ENCODE measurements at regions not wholly inside any gene's neighbourhood (a gene's known extent, or its start where the extent isn't known, plus 50 kb on each side); places are given as distances from the start of the nearest gene placed in this dataset.

- ATAC-seq = peak; percentile 87
- TF ChIP-seq PPARA (CRISPR knock-in tag; IDR thresholded peaks at IDR 0.05; ENCODE audit: borderline replicate concordance) (no peak), OSR1 (CRISPR knock-in tag; IDR thresholded peaks at IDR 0.05) (no peak), ZFP30 (CRISPR knock-in tag; IDR thresholded peaks at IDR 0.05) (no peak), ZFP3 (CRISPR knock-in tag; IDR thresholded peaks at IDR 0.05) (no peak), ZC3H10 (CRISPR knock-in tag; IDR thresholded peaks at IDR 0.05) (no peak), ESRRG (CRISPR knock-in tag; IDR thresholded peaks at IDR 0.05) (no peak), ZNF70 (CRISPR knock-in tag; IDR thresholded peaks at IDR 0.05) (no peak), CSDC2 (CRISPR knock-in tag; IDR thresholded peaks at IDR 0.05) (no peak), GLIS3 (CRISPR knock-in tag; IDR thresholded peaks at IDR 0.05) (no peak), ZNF8 (CRISPR knock-in tag; IDR thresholded peaks at IDR 0.05) (no peak), SNAI2 (CRISPR knock-in tag; IDR thresholded peaks at IDR 0.05) (no peak), TOX (CRISPR knock-in tag; IDR thresholded peaks at IDR 0.05; ENCODE audit: borderline replicate concordance) (no peak), ZNF565 (CRISPR knock-in tag; conservative IDR thresholded peaks at IDR 0.05; ENCODE audit: low read depth) (no peak), TCF4 (CRISPR knock-in tag; IDR thresholded peaks at IDR 0.05; ENCODE audit: borderline replicate concordance) (no peak)
- TF ChIP-seq, protein P1, sequence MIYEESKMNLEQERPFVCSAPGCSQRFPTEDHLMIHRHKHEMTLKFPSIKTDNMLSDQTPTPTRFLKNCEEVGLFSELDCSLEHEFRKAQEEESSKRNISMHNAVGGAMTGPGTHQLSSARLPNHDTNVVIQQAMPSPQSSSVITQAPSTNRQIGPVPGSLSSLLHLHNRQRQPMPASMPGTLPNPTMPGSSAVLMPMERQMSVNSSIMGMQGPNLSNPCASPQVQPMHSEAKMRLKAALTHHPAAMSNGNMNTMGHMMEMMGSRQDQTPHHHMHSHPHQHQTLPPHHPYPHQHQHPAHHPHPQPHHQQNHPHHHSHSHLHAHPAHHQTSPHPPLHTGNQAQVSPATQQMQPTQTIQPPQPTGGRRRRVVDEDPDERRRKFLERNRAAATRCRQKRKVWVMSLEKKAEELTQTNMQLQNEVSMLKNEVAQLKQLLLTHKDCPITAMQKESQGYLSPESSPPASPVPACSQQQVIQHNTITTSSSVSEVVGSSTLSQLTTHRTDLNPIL (CRISPR knock-in tag; IDR thresholded peaks at IDR 0.05; ENCODE audit: low read depth) = no peak
- TF ChIP-seq, protein P2, sequence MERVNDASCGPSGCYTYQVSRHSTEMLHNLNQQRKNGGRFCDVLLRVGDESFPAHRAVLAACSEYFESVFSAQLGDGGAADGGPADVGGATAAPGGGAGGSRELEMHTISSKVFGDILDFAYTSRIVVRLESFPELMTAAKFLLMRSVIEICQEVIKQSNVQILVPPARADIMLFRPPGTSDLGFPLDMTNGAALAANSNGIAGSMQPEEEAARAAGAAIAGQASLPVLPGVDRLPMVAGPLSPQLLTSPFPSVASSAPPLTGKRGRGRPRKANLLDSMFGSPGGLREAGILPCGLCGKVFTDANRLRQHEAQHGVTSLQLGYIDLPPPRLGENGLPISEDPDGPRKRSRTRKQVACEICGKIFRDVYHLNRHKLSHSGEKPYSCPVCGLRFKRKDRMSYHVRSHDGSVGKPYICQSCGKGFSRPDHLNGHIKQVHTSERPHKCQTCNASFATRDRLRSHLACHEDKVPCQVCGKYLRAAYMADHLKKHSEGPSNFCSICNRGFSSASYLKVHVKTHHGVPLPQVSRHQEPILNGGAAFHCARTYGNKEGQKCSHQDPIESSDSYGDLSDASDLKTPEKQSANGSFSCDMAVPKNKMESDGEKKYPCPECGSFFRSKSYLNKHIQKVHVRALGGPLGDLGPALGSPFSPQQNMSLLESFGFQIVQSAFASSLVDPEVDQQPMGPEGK (CRISPR knock-in tag; IDR thresholded peaks at IDR 0.05; ENCODE audit: borderline replicate concordance) = no peak
These were observed 845.3 kb downstream of the DIAPH3 start for GRCh38 chr13:59318320-59318930.

DNA sequence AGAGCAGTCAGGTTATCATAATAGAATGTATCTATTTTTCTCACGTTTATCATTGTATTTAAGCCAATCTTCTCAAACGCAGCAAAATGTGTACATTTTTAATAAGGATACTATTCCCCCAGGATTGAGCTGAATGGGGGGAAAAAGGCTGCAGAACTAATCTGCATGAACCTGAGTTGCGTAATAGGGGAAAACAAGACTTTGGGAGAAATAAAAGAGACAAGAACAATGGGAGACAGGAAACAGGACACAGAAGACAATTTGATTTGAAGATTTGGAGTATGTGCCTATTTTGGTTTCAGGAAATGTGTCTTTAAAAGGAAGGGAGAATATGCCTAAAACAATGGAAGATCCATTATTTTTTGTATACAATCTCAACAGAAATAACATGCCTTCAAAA is 844.5 kb downstream of the DIAPH3 start:
- TF ChIP-seq TOX (CRISPR knock-in tag; IDR thresholded peaks at IDR 0.05; ENCODE audit: borderline replicate concordance) = no peak
- no peak for TF ChIP-seq CSDC2 (CRISPR knock-in tag; IDR thresholded peaks at IDR 0.05)
- no peak for TF ChIP-seq ZNF70 (CRISPR knock-in tag; IDR thresholded peaks at IDR 0.05)
- TF ChIP-seq ZFP30 (CRISPR knock-in tag; IDR thresholded peaks at IDR 0.05) = no peak
- no peak for TF ChIP-seq TCF4 (CRISPR knock-in tag; IDR thresholded peaks at IDR 0.05; ENCODE audit: borderline replicate concordance)
- no peak for TF ChIP-seq GLIS3 (CRISPR knock-in tag; IDR thresholded peaks at IDR 0.05)
- TF ChIP-seq ZC3H10 (CRISPR knock-in tag; IDR thresholded peaks at IDR 0.05) = no peak
- no peak for TF ChIP-seq PPARA (CRISPR knock-in tag; IDR thresholded peaks at IDR 0.05; ENCODE audit: borderline replicate concordance)
- TF ChIP-seq ZNF565 (CRISPR knock-in tag; conservative IDR thresholded peaks at IDR 0.05; ENCODE audit: low read depth) = no peak
- no peak for TF ChIP-seq BACH2 (CRISPR knock-in tag; IDR thresholded peaks at IDR 0.05; ENCODE audit: borderline replicate concordance)
- no peak for TF ChIP-seq RARB (CRISPR knock-in tag; IDR thresholded peaks at IDR 0.05)
- no peak for TF ChIP-seq ISL1 (CRISPR knock-in tag; IDR thresholded peaks at IDR 0.05)
- no peak for TF ChIP-seq OSR1 (CRISPR knock-in tag; IDR thresholded peaks at IDR 0.05)
- no peak for TF ChIP-seq POU6F1 (CRISPR knock-in tag; IDR thresholded peaks at IDR 0.05; ENCODE audit: borderline replicate concordance, low read depth)
- TF ChIP-seq ARNTL (CRISPR knock-in tag; IDR thresholded peaks at IDR 0.05; ENCODE audit: borderline replicate concordance, low read depth) = no peak
- no peak for TF ChIP-seq ESRRG (CRISPR knock-in tag; IDR thresholded peaks at IDR 0.05)
- TF ChIP-seq, protein P1 (CRISPR knock-in tag; IDR thresholded peaks at IDR 0.05; ENCODE audit: low read depth) = no peak
- no peak for ATAC-seq

DNA sequence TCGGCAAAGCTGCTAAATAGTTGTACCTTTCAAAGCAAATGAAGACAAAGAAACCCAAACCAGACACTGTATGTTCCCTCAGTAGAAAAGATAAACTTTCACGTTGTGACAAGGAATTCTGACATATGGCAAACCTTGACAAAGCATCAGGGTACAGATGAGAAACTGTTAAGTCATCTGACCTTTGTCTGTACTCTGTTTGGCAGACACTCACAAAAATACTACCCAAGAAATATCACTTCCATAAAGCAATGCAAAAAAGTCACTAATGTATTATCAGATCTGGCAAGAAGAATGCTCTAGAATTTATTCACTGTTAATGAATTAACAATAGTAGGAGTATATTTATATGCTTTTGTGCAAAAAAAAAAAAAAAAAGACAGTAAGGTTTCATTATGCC is 843.7 kb downstream of the DIAPH3 start:
- no peak for ATAC-seq
- no peak for TF ChIP-seq OSR1 (CRISPR knock-in tag; IDR thresholded peaks at IDR 0.05)
- TF ChIP-seq CSRNP3 (CRISPR knock-in tag; IDR thresholded peaks at IDR 0.05) = no peak
- no peak for TF ChIP-seq ZFP30 (CRISPR knock-in tag; IDR thresholded peaks at IDR 0.05)
- no peak for TF ChIP-seq ZNF565 (CRISPR knock-in tag; conservative IDR thresholded peaks at IDR 0.05; ENCODE audit: low read depth)
- TF ChIP-seq ZNF8 (CRISPR knock-in tag; IDR thresholded peaks at IDR 0.05) = no peak
- no peak for TF ChIP-seq TCF4 (CRISPR knock-in tag; IDR thresholded peaks at IDR 0.05; ENCODE audit: borderline replicate concordance)
- TF ChIP-seq TOX (CRISPR knock-in tag; IDR thresholded peaks at IDR 0.05; ENCODE audit: borderline replicate concordance) = no peak
- no peak for TF ChIP-seq RARB (CRISPR knock-in tag; IDR thresholded peaks at IDR 0.05)
- TF ChIP-seq CSDC2 (CRISPR knock-in tag; IDR thresholded peaks at IDR 0.05) = no peak
- no peak for TF ChIP-seq ESRRG (CRISPR knock-in tag; IDR thresholded peaks at IDR 0.05)
- no peak for TF ChIP-seq POU6F1 (CRISPR knock-in tag; IDR thresholded peaks at IDR 0.05; ENCODE audit: borderline replicate concordance, low read depth)
- no peak for TF ChIP-seq ZNF70 (CRISPR knock-in tag; IDR thresholded peaks at IDR 0.05)
- no peak for TF ChIP-seq ARNTL (CRISPR knock-in tag; IDR thresholded peaks at IDR 0.05; ENCODE audit: borderline replicate concordance, low read depth)
- no peak for TF ChIP-seq ZFP3 (CRISPR knock-in tag; IDR thresholded peaks at IDR 0.05)
- TF ChIP-seq, protein P3, sequence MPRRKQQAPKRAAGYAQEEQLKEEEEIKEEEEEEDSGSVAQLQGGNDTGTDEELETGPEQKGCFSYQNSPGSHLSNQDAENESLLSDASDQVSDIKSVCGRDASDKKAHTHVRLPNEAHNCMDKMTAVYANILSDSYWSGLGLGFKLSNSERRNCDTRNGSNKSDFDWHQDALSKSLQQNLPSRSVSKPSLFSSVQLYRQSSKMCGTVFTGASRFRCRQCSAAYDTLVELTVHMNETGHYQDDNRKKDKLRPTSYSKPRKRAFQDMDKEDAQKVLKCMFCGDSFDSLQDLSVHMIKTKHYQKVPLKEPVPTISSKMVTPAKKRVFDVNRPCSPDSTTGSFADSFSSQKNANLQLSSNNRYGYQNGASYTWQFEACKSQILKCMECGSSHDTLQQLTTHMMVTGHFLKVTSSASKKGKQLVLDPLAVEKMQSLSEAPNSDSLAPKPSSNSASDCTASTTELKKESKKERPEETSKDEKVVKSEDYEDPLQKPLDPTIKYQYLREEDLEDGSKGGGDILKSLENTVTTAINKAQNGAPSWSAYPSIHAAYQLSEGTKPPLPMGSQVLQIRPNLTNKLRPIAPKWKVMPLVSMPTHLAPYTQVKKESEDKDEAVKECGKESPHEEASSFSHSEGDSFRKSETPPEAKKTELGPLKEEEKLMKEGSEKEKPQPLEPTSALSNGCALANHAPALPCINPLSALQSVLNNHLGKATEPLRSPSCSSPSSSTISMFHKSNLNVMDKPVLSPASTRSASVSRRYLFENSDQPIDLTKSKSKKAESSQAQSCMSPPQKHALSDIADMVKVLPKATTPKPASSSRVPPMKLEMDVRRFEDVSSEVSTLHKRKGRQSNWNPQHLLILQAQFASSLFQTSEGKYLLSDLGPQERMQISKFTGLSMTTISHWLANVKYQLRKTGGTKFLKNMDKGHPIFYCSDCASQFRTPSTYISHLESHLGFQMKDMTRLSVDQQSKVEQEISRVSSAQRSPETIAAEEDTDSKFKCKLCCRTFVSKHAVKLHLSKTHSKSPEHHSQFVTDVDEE (CRISPR knock-in tag; IDR thresholded peaks at IDR 0.05) = no peak

Measured in SK-N-SH treated with all-trans-retinoic acid at 6 μM for 48 hours (cell line).